ENCODE measurements at regions not wholly inside any gene's neighbourhood (a gene's known extent, or its start where the extent isn't known, plus 50 kb on each side); places are given as distances from the start of the nearest gene placed in this dataset.
A peak's percentile ranks its signal among the peaks of the same experiment; 100 is the strongest.

- WGBS (ENCODE audit: extremely low coverage, insufficient coverage, insufficient read length) = no CpG with 5 or more reads among the region's 12 CpGs
- DNase-seq = no peak
- H3K36me3 ChIP-seq (ENCODE audit: control insufficient read depth in 1 of 2, insufficient read depth in 2 of 2, low read length in 2 of 2) = no peaks in the 10 kb centered on the region
Measured at GRCh38 chr6:14037402-14038277, 79.9 kb upstream of the CD83 start.

GRCh38 chr6:14038467-14039437, 78.8 kb upstream of the CD83 start:
- no peak overlapping the region for H3K18ac ChIP-seq (ENCODE audit: low read length)
- H3K79me1 ChIP-seq (ENCODE audit: low read length) = peaks cover 9% of the 10 kb centered on the region
- H2BK120ac ChIP-seq (ENCODE audit: insufficient read depth, low read length, poor library complexity) = no peak overlapping the region
- H3K14ac ChIP-seq (ENCODE audit: low read length) = no peak overlapping the region
- H3K4ac ChIP-seq (ENCODE audit: low read depth, low read length) = no peak overlapping the region
- no peaks in the 10 kb centered on the region for H3K9me3 ChIP-seq (ENCODE audit: insufficient read depth, low read depth, low read length)
- no peak overlapping the region for H3K9ac ChIP-seq (ENCODE audit: low read length)
- no peak overlapping the region for H2AFZ ChIP-seq (ENCODE audit: insufficient read depth, low read length, poor library complexity)
- no peak overlapping the region for H2AK5ac ChIP-seq (ENCODE audit: low read length)
- no peak overlapping the region for H4K91ac ChIP-seq (ENCODE audit: low read depth, low read length)
- H3K4me2 ChIP-seq (ENCODE audit: low read length) = no peak overlapping the region
- DNase-seq = no peak
- WGBS (ENCODE audit: extremely low coverage, insufficient coverage, insufficient read length) = no CpG with 5 or more reads among the region's 8 CpGs
- no peak overlapping the region for H4K12ac ChIP-seq (ENCODE audit: low read depth, low read length)
- no peaks in the 10 kb centered on the region for H3K27me3 ChIP-seq (ENCODE audit: insufficient read depth, low read length)
- no peaks in the 10 kb centered on the region for H3K79me2 ChIP-seq (ENCODE audit: control insufficient read depth, insufficient read depth, low read length, poor library complexity)
- H2BK5ac ChIP-seq (ENCODE audit: low read depth, low read length, poor library complexity) = no peak overlapping the region
- no peak overlapping the region for H3K4me3 ChIP-seq (ENCODE audit: low read depth, low read length)
- H2BK12ac ChIP-seq (ENCODE audit: low read length) = no peak overlapping the region
- no peak overlapping the region for H3K23ac ChIP-seq (ENCODE audit: low read length)
- no peak overlapping the region for H3K27ac ChIP-seq (ENCODE audit: low read depth, low read length)
- H3K4me1 ChIP-seq (ENCODE audit: control insufficient read depth in 1 of 2, insufficient read depth in 2 of 2, low read length in 2 of 2) = peaks cover 12 to 17% of the 10 kb centered on the region in 2 experiments
- H4K8ac ChIP-seq (ENCODE audit: low read depth, low read length) = no peak overlapping the region
- H3K36me3 ChIP-seq (ENCODE audit: control insufficient read depth in 1 of 2, insufficient read depth in 2 of 2, low read length in 2 of 2) = no peaks in the 10 kb centered on the region

More at GRCh38 chr6:14037402-14038277, 79.9 kb upstream of the CD83 start:
- Histone ChIP-seq H2AK5ac (ENCODE audit: low read length) (no peak overlapping the region), H2BK5ac (ENCODE audit: low read depth, low read length, poor library complexity) (no peak overlapping the region), H3K27ac (ENCODE audit: low read depth, low read length) (no peak overlapping the region), H3K18ac (ENCODE audit: low read length) (no peak overlapping the region), H4K8ac (ENCODE audit: low read depth, low read length) (no peak overlapping the region), H3K4me2 (ENCODE audit: low read length) (no peak overlapping the region), H3K27me3 (ENCODE audit: insufficient read depth, low read length) (no peaks in the 10 kb centered on the region), H3K79me1 (ENCODE audit: low read length) (peaks cover 9% of the 10 kb centered on the region), H3K4me3 (ENCODE audit: low read depth, low read length) (no peak overlapping the region), H3K23ac (ENCODE audit: low read length) (no peak overlapping the region), H3K4ac (ENCODE audit: low read depth, low read length) (no peak overlapping the region), H3K9me3 (ENCODE audit: insufficient read depth, low read depth, low read length) (no peaks in the 10 kb centered on the region), H2BK120ac (ENCODE audit: insufficient read depth, low read length, poor library complexity) (no peak overlapping the region), H2AFZ (ENCODE audit: insufficient read depth, low read length, poor library complexity) (no peak overlapping the region), H4K12ac (ENCODE audit: low read depth, low read length) (no peak overlapping the region), H3K14ac (ENCODE audit: low read length) (no peak overlapping the region), H4K91ac (ENCODE audit: low read depth, low read length) (no peak overlapping the region), H3K9ac (ENCODE audit: low read length) (no peak overlapping the region), H3K79me2 (ENCODE audit: control insufficient read depth, insufficient read depth, low read length, poor library complexity) (no peaks in the 10 kb centered on the region), H2BK12ac (ENCODE audit: low read length) (no peak overlapping the region), H3K4me1 (ENCODE audit: control insufficient read depth in 1 of 2, insufficient read depth in 2 of 2, low read length in 2 of 2) (peaks cover 12 to 17% of the 10 kb centered on the region in 2 experiments)

GRCh38 chr6:14040042-14040441, 77.5 kb upstream of the CD83 start:
- Histone ChIP-seq H3K4me1 (ENCODE audit: control insufficient read depth in 1 of 2, insufficient read depth in 2 of 2, low read length in 2 of 2) (peaks cover 6 to 11% of the 10 kb centered on the region in 2 experiments), H2BK120ac (ENCODE audit: insufficient read depth, low read length, poor library complexity) (no peak overlapping the region), H3K79me2 (ENCODE audit: control insufficient read depth, insufficient read depth, low read length, poor library complexity) (no peaks in the 10 kb centered on the region), H4K12ac (ENCODE audit: low read depth, low read length) (no peak overlapping the region), H3K27ac (ENCODE audit: low read depth, low read length) (no peak overlapping the region), H3K4me2 (ENCODE audit: low read length) (no peak overlapping the region), H3K18ac (ENCODE audit: low read length) (no peak overlapping the region), H3K36me3 (ENCODE audit: control insufficient read depth in 1 of 2, insufficient read depth in 2 of 2, low read length in 2 of 2) (no peaks in the 10 kb centered on the region), H3K27me3 (ENCODE audit: insufficient read depth, low read length) (no peaks in the 10 kb centered on the region), H3K9me3 (ENCODE audit: insufficient read depth, low read depth, low read length) (no peaks in the 10 kb centered on the region), H3K4me3 (ENCODE audit: low read depth, low read length) (no peak overlapping the region), H3K9ac (ENCODE audit: low read length) (no peak overlapping the region), H3K79me1 (ENCODE audit: low read length) (peaks cover 4% of the 10 kb centered on the region), H4K8ac (ENCODE audit: low read depth, low read length) (no peak overlapping the region), H3K23ac (ENCODE audit: low read length) (no peak overlapping the region), H2AFZ (ENCODE audit: insufficient read depth, low read length, poor library complexity) (no peak overlapping the region), H4K91ac (ENCODE audit: low read depth, low read length) (no peak overlapping the region), H2AK5ac (ENCODE audit: low read length) (no peak overlapping the region), H2BK5ac (ENCODE audit: low read depth, low read length, poor library complexity) (no peak overlapping the region), H3K4ac (ENCODE audit: low read depth, low read length) (no peak overlapping the region), H3K14ac (ENCODE audit: low read length) (no peak overlapping the region), H2BK12ac (ENCODE audit: low read length) (no peak overlapping the region)
- DNase-seq = no peak

- no CpG with 5 or more reads among the region's 8 CpGs for WGBS (ENCODE audit: extremely low coverage, insufficient coverage, insufficient read length)
- no peaks in the 10 kb centered on the region for H3K79me1 ChIP-seq (ENCODE audit: low read length)
- H3K23ac ChIP-seq (ENCODE audit: low read length) = no peak overlapping the region
- H2AK5ac ChIP-seq (ENCODE audit: low read length) = no peak overlapping the region
- H4K8ac ChIP-seq (ENCODE audit: low read depth, low read length) = no peak overlapping the region
- peak; percentile 35 to 81 for DNase-seq
- no peak overlapping the region for H3K18ac ChIP-seq (ENCODE audit: low read length)
- no peak overlapping the region for H3K27ac ChIP-seq (ENCODE audit: low read depth, low read length)
- H2BK120ac ChIP-seq (ENCODE audit: insufficient read depth, low read length, poor library complexity) = no peak overlapping the region
- no peak overlapping the region for H3K4me3 ChIP-seq (ENCODE audit: low read depth, low read length)
- H3K27me3 ChIP-seq (ENCODE audit: insufficient read depth, low read length) = no peaks in the 10 kb centered on the region
- no peak overlapping the region for H3K14ac ChIP-seq (ENCODE audit: low read length)
- no peaks in the 10 kb centered on the region for H3K4me1 ChIP-seq (ENCODE audit: control insufficient read depth in 1 of 2, insufficient read depth in 2 of 2, low read length in 2 of 2)
- H2BK12ac ChIP-seq (ENCODE audit: low read length) = no peak overlapping the region
- H3K79me2 ChIP-seq (ENCODE audit: control insufficient read depth, insufficient read depth, low read length, poor library complexity) = no peaks in the 10 kb centered on the region
- H3K36me3 ChIP-seq (ENCODE audit: control insufficient read depth in 1 of 2, insufficient read depth in 2 of 2, low read length in 2 of 2) = no peaks in the 10 kb centered on the region
- no peak overlapping the region for H3K9ac ChIP-seq (ENCODE audit: low read length)
- no peak overlapping the region for H4K12ac ChIP-seq (ENCODE audit: low read depth, low read length)
- peaks cover 2% of the 10 kb centered on the region for H3K9me3 ChIP-seq (ENCODE audit: insufficient read depth, low read depth, low read length)
- H2BK5ac ChIP-seq (ENCODE audit: low read depth, low read length, poor library complexity) = no peak overlapping the region
- H3K4me2 ChIP-seq (ENCODE audit: low read length) = no peak overlapping the region
- H4K91ac ChIP-seq (ENCODE audit: low read depth, low read length) = no peak overlapping the region
- H2AFZ ChIP-seq (ENCODE audit: insufficient read depth, low read length, poor library complexity) = no peak overlapping the region
- H3K4ac ChIP-seq (ENCODE audit: low read depth, low read length) = no peak overlapping the region
Measured at GRCh38 chr6:14046476-14047068, 71.0 kb upstream of the CD83 start.

All from trophoblast cell (in vitro differentiated cells and primary cell).